HG03558 (cell line): ENCODE measurements at regions not wholly inside any gene's neighbourhood (a gene's known extent, or its start where the extent isn't known, plus 50 kb on each side); places are given as distances from the start of the nearest gene placed in this dataset.
"Not testable (repeated sequence)": the region's sequence is repeated elsewhere in the genome, so short reads cannot be mapped to it uniquely, and the experiment has no call there.

ENCODE experiments used
- ATAC-seq: cut with Tn5 transposase; IDR thresholded peaks from one replicate; pipeline ENCODE4 v1.9.1; 2021; ENCODE audit warnings: moderate number of reproducible peaks; ENCODE audit not compliant: unreplicated experiment; ENCODE audit errors: extremely low read depth

DNA sequence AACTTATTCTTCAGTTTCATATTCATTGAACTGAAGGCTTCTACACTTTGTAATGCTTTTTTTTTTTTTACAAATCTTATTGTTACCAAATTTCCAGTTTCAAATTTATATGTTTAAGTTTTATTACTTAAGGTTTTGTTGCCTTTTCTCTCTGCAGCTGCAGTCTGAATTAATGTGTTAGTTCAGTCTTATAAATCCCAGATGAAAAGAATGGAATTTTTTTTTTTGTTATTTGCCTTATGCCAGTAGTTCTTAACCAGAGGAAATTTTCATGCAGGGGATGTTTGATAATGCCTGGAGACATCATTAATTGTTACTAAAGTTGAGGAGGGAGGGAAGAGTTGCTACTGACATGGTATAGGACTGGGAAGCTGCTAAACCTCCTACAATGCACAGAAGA is 367.9 kb upstream of the SPRY2 start:
- ATAC-seq = no peak

GRCh38 chr13:80707000-80707983 is 366.4 kb upstream of the SPRY2 start:
- ATAC-seq = no peak

GRCh38 chr13:80706164-80706471 is 365.2 kb upstream of the SPRY2 start:
- no peak for ATAC-seq

DNA sequence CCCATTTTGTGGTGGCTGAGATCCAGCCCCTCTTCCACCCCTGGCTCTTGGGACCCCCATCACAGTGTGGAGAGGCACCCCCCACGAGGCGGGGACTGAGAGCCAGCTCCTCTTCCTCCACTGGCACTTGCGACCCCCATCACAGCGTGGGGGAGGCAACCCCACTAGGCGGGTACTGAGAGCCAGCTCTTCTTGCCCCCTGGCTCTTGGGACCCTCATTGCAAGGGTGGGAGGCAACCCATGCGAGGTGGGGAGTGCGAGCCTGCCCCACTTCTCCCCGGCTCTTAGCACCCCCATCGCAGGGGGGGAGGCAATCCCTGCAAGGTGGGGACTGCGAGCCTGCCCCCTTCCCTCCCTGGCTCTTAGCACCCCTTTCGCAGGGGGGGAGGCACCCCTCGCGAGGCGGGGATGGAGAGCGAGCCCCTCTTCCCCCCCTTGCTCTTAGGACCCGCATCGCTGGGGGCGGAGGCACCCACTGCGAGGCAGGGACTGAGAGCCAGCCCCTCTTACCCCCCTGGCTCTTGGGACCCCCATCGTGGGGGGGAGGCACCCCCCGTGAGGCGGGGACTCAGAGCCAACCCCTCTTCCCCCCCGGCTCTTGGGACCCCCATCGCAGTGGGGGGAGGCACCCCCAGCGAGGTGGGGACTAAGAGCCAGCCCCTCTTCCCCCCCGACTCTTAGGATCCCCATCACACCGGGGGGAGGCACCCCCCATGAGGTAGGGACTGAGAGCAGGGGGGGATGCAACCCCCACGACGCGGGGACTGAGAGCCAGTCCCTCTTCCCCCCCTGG is 364.6 kb upstream of the SPRY2 start:
- ATAC-seq = no peak

DNA sequence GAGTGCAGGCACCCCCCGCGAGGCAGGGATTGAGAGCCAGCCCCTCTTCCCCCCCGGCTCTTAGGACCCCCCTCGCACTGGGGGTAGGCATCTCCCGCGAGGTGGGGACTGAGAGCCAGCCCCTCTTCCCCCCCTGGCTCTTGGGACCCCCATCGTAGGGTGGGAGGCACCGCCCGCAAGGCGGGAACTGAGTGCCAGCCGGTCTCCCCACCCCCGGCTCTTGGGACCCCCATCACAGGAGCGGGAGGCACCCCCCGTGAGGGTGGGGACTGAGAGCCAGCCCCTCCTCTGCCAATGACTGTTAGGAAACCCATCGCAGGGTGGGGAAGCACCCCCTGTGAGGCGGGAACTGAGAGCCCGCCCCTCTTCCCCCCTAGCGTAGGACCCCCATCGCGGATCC is 363.4 kb upstream of the SPRY2 start:
- ATAC-seq = no peak

DNA sequence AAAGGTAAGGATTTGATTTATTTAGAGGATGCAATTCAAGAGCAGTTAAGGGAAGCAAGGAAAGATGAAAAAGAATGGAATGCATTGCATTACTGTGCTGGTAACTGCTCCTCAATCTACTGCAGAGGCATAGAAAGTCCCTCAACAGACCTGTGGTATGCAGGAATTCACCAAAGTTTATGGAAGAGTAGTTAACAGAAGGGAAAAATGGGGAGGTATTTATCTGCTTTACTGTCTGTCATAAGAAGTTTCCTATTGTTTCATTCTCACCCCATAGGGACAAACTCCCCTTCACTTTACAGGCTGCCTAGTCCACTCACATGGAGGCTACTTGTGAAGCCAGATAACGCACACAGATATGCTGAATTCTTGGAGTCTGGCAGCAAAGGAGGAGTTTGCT is 354.9 kb upstream of the SPRY2 start:
- no peak for ATAC-seq

DNA sequence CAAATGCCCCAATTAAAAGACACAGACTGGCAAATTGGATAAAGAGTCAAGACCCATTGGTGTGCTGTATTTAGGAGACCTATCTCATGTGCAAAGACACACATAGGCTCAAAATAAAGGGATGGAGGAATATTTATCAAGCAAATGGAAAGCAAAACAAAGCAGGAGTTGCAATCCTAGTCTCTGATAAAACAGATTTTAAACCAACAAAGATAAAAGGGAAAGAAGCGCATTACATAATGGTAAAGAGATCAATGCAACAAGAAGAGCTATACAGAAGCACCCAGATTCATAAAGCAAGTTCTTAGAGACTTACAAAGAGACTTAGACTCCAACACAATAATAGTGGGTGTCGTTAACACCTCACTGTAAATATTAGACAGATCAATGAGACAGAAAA is 350.9 kb upstream of the SPRY2 start:
- not testable (repeated sequence) for ATAC-seq

- ATAC-seq = no peak
These were observed 349.3 kb upstream of the SPRY2 start for GRCh38 chr13:80690208-80690607.

GRCh38 chr13:80688593-80688992 is 347.7 kb upstream of the SPRY2 start:
- no peak for ATAC-seq

DNA sequence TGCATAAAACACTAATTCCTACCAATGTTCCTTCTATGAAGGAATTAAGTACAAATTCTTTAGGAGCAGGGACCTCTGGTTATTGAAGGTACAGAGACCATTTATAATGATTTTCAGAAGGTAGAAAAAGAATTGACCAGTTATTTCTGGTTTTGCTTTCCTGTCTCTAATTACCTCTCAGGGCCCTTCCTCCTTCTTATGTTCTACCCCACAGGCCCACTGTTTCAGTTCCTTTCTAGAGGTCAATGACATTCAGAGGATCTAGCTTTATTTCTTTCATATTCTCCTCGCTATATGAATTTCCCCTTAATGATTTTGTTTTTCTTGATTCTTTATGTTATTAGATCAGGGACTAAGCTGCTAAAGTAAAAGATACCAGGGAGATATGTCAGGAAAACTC is 345.0 kb upstream of the SPRY2 start:
- no peak for ATAC-seq

- no peak for ATAC-seq
These were observed 343.5 kb upstream of the SPRY2 start for GRCh38 chr13:80684217-80684991.

- ATAC-seq = no peak
These were observed 339.9 kb upstream of the SPRY2 start for GRCh38 chr13:80680786-80681366.

GRCh38 chr13:80679423-80679822 is 338.5 kb upstream of the SPRY2 start:
- no peak for ATAC-seq

- ATAC-seq = no peak
These were observed 336.3 kb upstream of the SPRY2 start for GRCh38 chr13:80677227-80677626.

GRCh38 chr13:80675442-80675841 is 334.5 kb upstream of the SPRY2 start:
- not testable (repeated sequence) for ATAC-seq

GRCh38 chr13:80671773-80672172 is 330.8 kb upstream of the SPRY2 start:
- ATAC-seq = no peak

- no peak for ATAC-seq
These were observed 328.2 kb upstream of the SPRY2 start for GRCh38 chr13:80669112-80669511.

GRCh38 chr13:80668452-80668851 is 327.5 kb upstream of the SPRY2 start:
- no peak for ATAC-seq

DNA sequence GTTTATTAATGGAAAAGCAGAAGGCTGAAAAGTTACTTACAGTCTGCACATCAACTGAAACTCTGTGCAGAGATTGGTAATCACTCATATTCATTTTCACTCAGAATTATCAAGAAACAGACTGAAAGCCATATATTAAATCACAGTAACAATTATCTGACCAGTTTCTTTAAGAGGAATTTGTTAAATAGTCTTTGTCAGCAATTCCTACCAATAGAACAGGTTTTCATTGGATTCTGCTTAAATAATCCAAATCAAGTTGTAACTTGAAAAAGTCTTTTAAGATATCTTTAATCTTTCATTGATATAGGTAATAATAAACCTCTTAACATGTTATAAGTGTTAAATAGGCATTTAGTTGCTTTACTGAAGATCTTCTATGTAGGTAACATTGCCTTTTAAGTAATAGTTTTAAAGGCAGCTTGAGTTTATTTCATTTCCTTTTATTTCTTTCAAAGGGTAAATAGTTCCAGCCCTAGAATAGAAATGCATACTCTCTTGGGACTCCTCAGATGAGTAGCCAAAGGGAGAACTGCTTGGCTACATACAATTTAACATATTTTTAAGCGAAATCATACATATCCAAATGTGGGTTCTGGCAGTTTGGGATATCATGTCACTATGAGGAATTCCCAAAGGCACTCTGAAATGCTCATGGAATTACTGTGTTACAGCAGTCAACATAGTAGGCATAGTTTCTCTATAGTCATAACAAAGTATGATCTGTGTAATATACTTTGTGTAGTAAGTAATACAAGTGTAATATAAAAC is 326.0 kb upstream of the SPRY2 start:
- no peak for ATAC-seq
